ENCODE measurements at regions not wholly inside any gene's neighbourhood (a gene's known extent, or its start where the extent isn't known, plus 50 kb on each side); places are given as distances from the start of the nearest gene placed in this dataset.

- TF ChIP-seq POLR2A (IDR thresholded peaks at IDR 0.05) (no peak), CTCF (IDR thresholded peaks at IDR 0.05) (no peak)
Measured at GRCh38 chr4:1511441-1512041, 105.3 kb upstream of the NKX1-1 start.

All from testis (tissue), 2 donors.